ENCODE measurements at regions not wholly inside any gene's neighbourhood (a gene's known extent, or its start where the extent isn't known, plus 50 kb on each side); places are given as distances from the start of the nearest gene placed in this dataset.
"Not testable (repeated sequence)": the region's sequence is repeated elsewhere in the genome, so short reads cannot be mapped to it uniquely, and the experiment has no call there.

DNA sequence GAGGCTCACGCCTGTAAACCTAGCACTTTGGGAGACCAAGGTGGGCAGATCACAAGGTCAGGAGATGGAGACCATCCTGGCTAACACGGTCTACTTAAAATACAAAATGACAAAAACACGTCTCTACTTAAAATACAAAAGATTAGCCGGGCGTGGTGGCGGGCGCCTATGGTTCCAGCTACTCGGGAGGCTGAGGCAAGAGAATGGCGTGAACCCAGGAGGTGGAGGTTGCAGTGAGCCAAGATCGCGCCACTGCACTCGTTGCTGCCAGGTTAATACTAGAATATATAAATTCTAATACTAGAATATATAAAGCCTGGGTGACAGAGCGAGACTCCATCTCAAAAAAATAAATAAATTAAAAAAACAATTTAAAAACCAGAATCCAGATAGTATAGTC, 588.7 kb upstream of the CDH7 start:
- TF ChIP-seq, protein P1, sequence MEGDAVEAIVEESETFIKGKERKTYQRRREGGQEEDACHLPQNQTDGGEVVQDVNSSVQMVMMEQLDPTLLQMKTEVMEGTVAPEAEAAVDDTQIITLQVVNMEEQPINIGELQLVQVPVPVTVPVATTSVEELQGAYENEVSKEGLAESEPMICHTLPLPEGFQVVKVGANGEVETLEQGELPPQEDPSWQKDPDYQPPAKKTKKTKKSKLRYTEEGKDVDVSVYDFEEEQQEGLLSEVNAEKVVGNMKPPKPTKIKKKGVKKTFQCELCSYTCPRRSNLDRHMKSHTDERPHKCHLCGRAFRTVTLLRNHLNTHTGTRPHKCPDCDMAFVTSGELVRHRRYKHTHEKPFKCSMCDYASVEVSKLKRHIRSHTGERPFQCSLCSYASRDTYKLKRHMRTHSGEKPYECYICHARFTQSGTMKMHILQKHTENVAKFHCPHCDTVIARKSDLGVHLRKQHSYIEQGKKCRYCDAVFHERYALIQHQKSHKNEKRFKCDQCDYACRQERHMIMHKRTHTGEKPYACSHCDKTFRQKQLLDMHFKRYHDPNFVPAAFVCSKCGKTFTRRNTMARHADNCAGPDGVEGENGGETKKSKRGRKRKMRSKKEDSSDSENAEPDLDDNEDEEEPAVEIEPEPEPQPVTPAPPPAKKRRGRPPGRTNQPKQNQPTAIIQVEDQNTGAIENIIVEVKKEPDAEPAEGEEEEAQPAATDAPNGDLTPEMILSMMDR (conservative IDR thresholded peaks at IDR 0.05), result not testable (repeated sequence)
- not testable (repeated sequence) for TF ChIP-seq ZFX (IDR thresholded peaks at IDR 0.05)
